Esophagus muscularis mucosa (tissue), 4 donors: ENCODE measurements at regions not wholly inside any gene's neighbourhood (a gene's known extent, or its start where the extent isn't known, plus 50 kb on each side); places are given as distances from the start of the nearest gene placed in this dataset.
"Not testable (repeated sequence)": the region's sequence is repeated elsewhere in the genome, so short reads cannot be mapped to it uniquely, and the experiment has no call there.

Source experiments
- DNase-seq: peaks from one replicate; pipeline ENCODE4 v3.0.0-alpha.2; 2017; ENCODE audit errors: extremely low spot score
- H3K27ac ChIP-seq, 4 donors: fragments of 200-600 bp; sonication (generic); replicated peaks in 1 of 4; 1 replicate in 3 of 4; 2 replicates in 1 of 4; pipeline ENCODE4 v1.5.1; 2016 to 2019; ENCODE audit warnings: mild to moderate bottlenecking in 1 of 4
- H3K27me3 ChIP-seq, 4 donors: fragments of 200-600 bp; sonication (generic); one replicate each; pipeline versions ENCODE4 v1.5.1 to v1.6.0; 2016 to 2019
- H3K36me3 ChIP-seq, 4 donors: fragments of 200-600 bp; sonication (generic); one replicate each; pipeline ENCODE4 v1.5.1; 2016 to 2019
- H3K4me1 ChIP-seq, 4 donors: fragments of 200-600 bp; sonication (generic); one replicate each; pipeline ENCODE4 v1.5.1; 2016 to 2019
- H3K4me3 ChIP-seq, 4 donors: fragments of 200-600 bp; sonication (generic); 1 replicate in 2 of 4; 2 replicates in 2 of 4; pipeline ENCODE4 v1.5.1; 2016 to 2019; ENCODE audit warnings: mild to moderate bottlenecking in 4 of 4, moderate library complexity in 1 of 4
- H3K9me3 ChIP-seq, 4 donors: fragments of 200-600 bp; sonication (generic); 1 replicate in 3 of 4; 2 replicates in 1 of 4; pipeline ENCODE4 v1.5.1; 2016 to 2019
- CTCF ChIP-seq, 3 experiments: fragments of 200-600 bp in 2 of 3; fragments of 450-650 bp in 1 of 3; sonication (generic) in 2 of 3; IDR thresholded peaks; one replicate each; pipeline ENCODE4 v1.5.1; 2017 to 2019; ENCODE audit warnings: antibody characterized with exemption in 3 of 3, mild to moderate bottlenecking in 2 of 3, moderate library complexity in 1 of 3
- EP300 ChIP-seq: sonication (generic); formaldehyde crosslinking; IDR thresholded peaks from one replicate; pipeline ENCODE4 v1.6.1; 2017; ENCODE audit warnings: antibody characterized with exemption
- POLR2A ChIP-seq: fragments of 450-650 bp; IDR thresholded peaks from one replicate; pipeline ENCODE4 v1.6.1; 2017; ENCODE audit warnings: antibody characterized with exemption, moderate library complexity, mild to moderate bottlenecking, low read depth
- POLR2AphosphoS5 ChIP-seq, 2 donors: sonication (generic); formaldehyde crosslinking; IDR thresholded peaks; one replicate each; pipeline ENCODE4 v1.6.1; 2017; ENCODE audit warnings: antibody characterized with exemption in 2 of 2
- WGBS: methylation state at CpG from one replicate; pipeline ENCODE4 v1.1.5; 2018; 5-methylcytosine and 5-hydroxymethylcytosine counted together
- intact Hi-C: fragments of 100-400 bp; cut with DNase I; formaldehyde crosslinking; loops from one replicate; pipeline ENCODE4 v1.15.1; 2023

GRCh38 chr5:166639151-166639550 is 1652.3 kb upstream of the WWC1 start:
- H3K27ac ChIP-seq, result no peak overlapping the region
- H3K4me1 ChIP-seq, result no peaks in the 10 kb centered on the region
- H3K27me3 ChIP-seq, result no peaks in the 10 kb centered on the region
- intact Hi-C loops, result no loop called here
- no peak for DNase-seq
- no peaks in the 10 kb centered on the region for H3K36me3 ChIP-seq
- no peak overlapping the region for H3K4me3 ChIP-seq
- H3K9me3 ChIP-seq, result no peaks in the 10 kb centered on the region
- TF ChIP-seq POLR2AphosphoS5 (IDR thresholded peaks at IDR 0.05) (no peak), EP300 (no peak), CTCF (IDR thresholded peaks at IDR 0.05) (no peak), POLR2A (no peak)
- WGBS, result 100% methylated on average over 2 of the region's 2 CpGs

GRCh38 chr5:166640136-166640535 is 1651.3 kb upstream of the WWC1 start:
- H3K27me3 ChIP-seq, H3K4me3 ChIP-seq, DNase-seq, H3K36me3 ChIP-seq, H3K9me3 ChIP-seq, H3K4me1 ChIP-seq, intact Hi-C loops, H3K27ac ChIP-seq: not testable (repeated sequence)
- WGBS, result 67% methylated on average over 10 of the region's 10 CpGs

GRCh38 chr5:166648736-166649135 is 1642.7 kb upstream of the WWC1 start:
- H3K4me1 ChIP-seq, result no peaks in the 10 kb centered on the region
- H3K27me3 ChIP-seq, result no peaks in the 10 kb centered on the region
- H3K27ac ChIP-seq, result no peak overlapping the region
- no peak for TF ChIP-seq EP300
- no peak for TF ChIP-seq POLR2A
- TF ChIP-seq CTCF (IDR thresholded peaks at IDR 0.05), result no peak
- TF ChIP-seq POLR2AphosphoS5 (IDR thresholded peaks at IDR 0.05), result no peak
- H3K36me3 ChIP-seq, result no peaks in the 10 kb centered on the region
- intact Hi-C loops, result no loop called here
- WGBS, result 72% methylated on average over 1 of the region's 1 CpG
- no peak for DNase-seq
- H3K9me3 ChIP-seq, result peaks cover 0 to 5% (median 1%) of the 10 kb centered on the region in 4 donors
- no peak overlapping the region for H3K4me3 ChIP-seq

GRCh38 chr5:166649676-166650075 is 1641.8 kb upstream of the WWC1 start:
- TF ChIP-seq POLR2A (no peak), CTCF (IDR thresholded peaks at IDR 0.05) (no peak), EP300 (no peak), POLR2AphosphoS5 (IDR thresholded peaks at IDR 0.05) (no peak)
- H3K27me3 ChIP-seq, result no peaks in the 10 kb centered on the region
- no peak overlapping the region for H3K4me3 ChIP-seq
- 30% methylated on average over 1 of the region's 1 CpG for WGBS
- no peak for DNase-seq
- no peak overlapping the region for H3K27ac ChIP-seq
- intact Hi-C loops, result no loop called here
- H3K36me3 ChIP-seq, result no peaks in the 10 kb centered on the region
- no peaks in the 10 kb centered on the region for H3K4me1 ChIP-seq
- H3K9me3 ChIP-seq, result peaks cover 0 to 11% (median 1%) of the 10 kb centered on the region in 4 donors

GRCh38 chr5:166651234-166651633 is 1640.2 kb upstream of the WWC1 start:
- H3K36me3 ChIP-seq, result no peaks in the 10 kb centered on the region
- no peak overlapping the region for H3K4me3 ChIP-seq
- no peaks in the 10 kb centered on the region for H3K4me1 ChIP-seq
- no peak for DNase-seq
- TF ChIP-seq POLR2A, result no peak
- no peak for TF ChIP-seq CTCF (IDR thresholded peaks at IDR 0.05)
- TF ChIP-seq EP300, result no peak
- TF ChIP-seq POLR2AphosphoS5 (IDR thresholded peaks at IDR 0.05), result no peak
- 68% methylated on average over 1 of the region's 1 CpG for WGBS
- H3K27ac ChIP-seq, result no peak overlapping the region
- peaks cover 0 to 11% (median 1%) of the 10 kb centered on the region in 4 donors for H3K9me3 ChIP-seq
- intact Hi-C loops, result no loop called here
- H3K27me3 ChIP-seq, result no peaks in the 10 kb centered on the region
